Ascending aorta (tissue), 2 donors: ENCODE measurements at regions not wholly inside any gene's neighbourhood (a gene's known extent, or its start where the extent isn't known, plus 50 kb on each side); places are given as distances from the start of the nearest gene placed in this dataset.

Experiments
- DNase-seq, 2 donors: peaks; one replicate each; pipeline ENCODE4 v3.0.0-alpha.2; 2019; ENCODE audit warnings: low spot score in 2 of 2
- H3K27ac ChIP-seq, 2 donors: fragments of 200-600 bp; sonication (generic); one replicate each; pipeline ENCODE4 v1.5.1; 2016 to 2017; ENCODE audit warnings: mild to moderate bottlenecking in 1 of 2
- H3K27me3 ChIP-seq: fragments of 200-600 bp; sonication (generic); one replicate; pipeline ENCODE4 v1.5.1; 2017
- H3K36me3 ChIP-seq, 2 donors: fragments of 200-600 bp; sonication (generic); one replicate each; pipeline ENCODE4 v1.5.1; 2016
- H3K4me1 ChIP-seq, 2 donors: fragments of 200-600 bp; sonication (generic); one replicate each; pipeline ENCODE4 v1.5.1; 2016 to 2017; ENCODE audit warnings: mild to moderate bottlenecking in 1 of 2
- H3K4me3 ChIP-seq, 2 donors: fragments of 200-600 bp; sonication (generic); one replicate each; pipeline ENCODE4 v1.5.1; 2016 to 2017; ENCODE audit warnings: mild to moderate bottlenecking in 1 of 2
- H3K9me3 ChIP-seq, 2 donors: fragments of 200-600 bp; sonication (generic); one replicate each; pipeline ENCODE4 v1.5.1; 2016
- CTCF ChIP-seq, 3 experiments: fragments of 200-600 bp in 2 of 3; fragments of 450-650 bp in 1 of 3; sonication (generic) in 2 of 3; IDR thresholded peaks; one replicate each; pipeline ENCODE4 v1.5.1; 2016 to 2019; ENCODE audit warnings: antibody characterized with exemption in 3 of 3, mild to moderate bottlenecking in 1 of 3, moderate library complexity in 1 of 3
- intact Hi-C: fragments of 100-400 bp; cut with DNase I; formaldehyde crosslinking; loops from one replicate; pipeline ENCODE4 v1.15.1; 2023

GRCh38 chrX:55813150-55813549 is 95.6 kb downstream of the RRAGB start:
- TF ChIP-seq CTCF (IDR thresholded peaks at IDR 0.05): no peak
- Histone ChIP-seq H3K9me3 (no peaks in the 10 kb centered on the region), H3K36me3 (no peaks in the 10 kb centered on the region), H3K4me1 (no peaks in the 10 kb centered on the region), H3K27ac (no peak overlapping the region), H3K27me3 (no peaks in the 10 kb centered on the region), H3K4me3 (no peak overlapping the region)
- intact Hi-C loops: no loop called here
- DNase-seq: no peak

- Histone ChIP-seq H3K9me3 (no peaks in the 10 kb centered on the region), H3K4me1 (no peaks in the 10 kb centered on the region), H3K27ac (no peak overlapping the region), H3K27me3 (no peaks in the 10 kb centered on the region), H3K36me3 (no peaks in the 10 kb centered on the region), H3K4me3 (no peak overlapping the region)
- no peak for DNase-seq
- intact Hi-C loops: no loop called here
- no peak for TF ChIP-seq CTCF (IDR thresholded peaks at IDR 0.05)
These were observed 98.0 kb downstream of the RRAGB start for GRCh38 chrX:55815546-55815945.

- intact Hi-C loops: no loop called here
- Histone ChIP-seq H3K4me1 (no peaks in the 10 kb centered on the region), H3K9me3 (no peaks in the 10 kb centered on the region), H3K27me3 (no peaks in the 10 kb centered on the region), H3K36me3 (no peaks in the 10 kb centered on the region), H3K27ac (no peak overlapping the region), H3K4me3 (no peak overlapping the region)
- no peak for TF ChIP-seq CTCF (IDR thresholded peaks at IDR 0.05)
- DNase-seq: no peak
These were observed 98.5 kb downstream of the RRAGB start for GRCh38 chrX:55816023-55816422.

- Histone ChIP-seq H3K27ac (no peak overlapping the region), H3K9me3 (peaks cover 0 to 2% of the 10 kb centered on the region in 2 donors), H3K36me3 (no peaks in the 10 kb centered on the region), H3K27me3 (no peaks in the 10 kb centered on the region), H3K4me1 (no peaks in the 10 kb centered on the region), H3K4me3 (no peak overlapping the region)
- intact Hi-C loops: no loop called here
- no peak for DNase-seq
- no peak for TF ChIP-seq CTCF (IDR thresholded peaks at IDR 0.05)
These were observed 101.3 kb downstream of the RRAGB start for GRCh38 chrX:55818673-55819375.

- H3K4me1 ChIP-seq: no peaks in the 10 kb centered on the region
- H3K9me3 ChIP-seq: peaks cover 0 to 32% of the 10 kb centered on the region in 2 donors
- no peak for TF ChIP-seq CTCF (IDR thresholded peaks at IDR 0.05)
- no peaks in the 10 kb centered on the region for H3K36me3 ChIP-seq
- H3K4me3 ChIP-seq: no peak overlapping the region
- intact Hi-C loops: no loop called here
- no peaks in the 10 kb centered on the region for H3K27me3 ChIP-seq
- no peak overlapping the region for H3K27ac ChIP-seq
- no peak for DNase-seq
These were observed 121.9 kb downstream of the RRAGB start for GRCh38 chrX:55839485-55839884.
